Endothelial cell of umbilical vein (primary cell): ENCODE measurements at regions not wholly inside any gene's neighbourhood (a gene's known extent, or its start where the extent isn't known, plus 50 kb on each side); places are given as distances from the start of the nearest gene placed in this dataset.

Experiments used
- BruUV-seq: library from RNA; stranded (reverse); fragments of 400-500 nt; replicated peaks from 2 replicates; lab custom pipeline; 2021; lab: Mats Ljungman, UMichigan
- CTCF ChIA-PET: fragments of 300-600, 350-600 bp; sonication (Branson Sonifier 250); formaldehyde crosslinking; loops from one replicate; lab custom pipeline; 2021; ENCODE audit warnings: antibody characterized with exemption, inconsistent platforms; lab: Charles Lee
- POLR2A ChIA-PET: fragments of 300-600, 350-600 bp; sonication (Branson Sonifier 250); formaldehyde crosslinking; loops from one replicate; lab custom pipeline; 2021; ENCODE audit warnings: antibody characterized with exemption, inconsistent platforms; lab: Charles Lee
- DNase-seq: peaks from one replicate; pipeline ENCODE4 v3.0.0-alpha.2; 2011; ENCODE audit warnings: low read depth, low spot score
- FAIRE-seq: peaks from 2 replicates; lab custom pipeline; 2011; peaks lifted over from hg19 to GRCh38; lab: Jason Lieb, UNC
- H2AFZ ChIP-seq: 2 replicates; pipeline ENCODE4 v1.6.0; 2012; ENCODE audit warnings: low read depth, low read length, control low read depth, inconsistent platforms
- H3K27ac ChIP-seq: 2 replicates; pipeline ENCODE4 v1.5.1; 2011; ENCODE audit warnings: low read depth, mild to moderate bottlenecking, control low read depth, low read length, moderate library complexity; ENCODE audit not compliant: insufficient read depth
- H3K27me3 ChIP-seq, 2 experiments: 2 replicates each; pipeline versions ENCODE4 v1.6.0 to v1.6.1; 2011; ENCODE audit warnings: low read length in 2 of 2, mixed read lengths in 1 of 2; ENCODE audit not compliant: control insufficient read depth in 2 of 2, insufficient read depth in 2 of 2
- H3K36me3 ChIP-seq, 2 experiments: 2 replicates in 1 of 2; 3 replicates in 1 of 2; pipeline ENCODE4 v1.5.1; 2011; ENCODE audit warnings: low read length in 2 of 2, mild to moderate bottlenecking in 1 of 2, moderate library complexity in 1 of 2; ENCODE audit not compliant: control insufficient read depth in 2 of 2, insufficient read depth in 2 of 2; ENCODE audit errors: extremely low read depth in 1 of 2
- H3K4me1 ChIP-seq: 3 replicates; pipeline ENCODE4 v1.5.1; 2011; ENCODE audit warnings: mild to moderate bottlenecking, low read length; ENCODE audit not compliant: control insufficient read depth, insufficient read depth; ENCODE audit errors: extremely low read depth
- H3K4me2 ChIP-seq: 2 replicates; pipeline ENCODE4 v1.6.1; 2011; ENCODE audit warnings: low read length, control low read depth, mixed read lengths; ENCODE audit not compliant: insufficient read depth
- H3K4me3 ChIP-seq, 3 experiments: fragments of 200-600 bp in 1 of 3; sonication (generic), shearing (Covaris generic) in 1 of 3; replicated peaks in 1 of 3; 2 replicates each; pipeline ENCODE4 v1.5.1; 2011 to 2016; ENCODE audit warnings: control low read depth in 3 of 3, low read length in 3 of 3, mild to moderate bottlenecking in 2 of 3, inconsistent platforms in 1 of 3, low read depth in 1 of 3, moderate library complexity in 1 of 3; ENCODE audit not compliant: insufficient read depth in 1 of 3
- H3K79me2 ChIP-seq: 2 replicates; pipeline ENCODE4 v1.6.0; 2012; ENCODE audit warnings: low read length, inconsistent platforms; ENCODE audit not compliant: control insufficient read depth, insufficient read depth
- H3K9ac ChIP-seq: replicated peaks from 2 replicates; pipeline ENCODE3; 2011; ENCODE audit warnings: low read length, control low read depth; ENCODE audit not compliant: insufficient read depth; ENCODE audit errors: extremely low read depth
- H3K9me1 ChIP-seq: replicated peaks from 3 replicates; pipeline ENCODE4 v1.6.0; 2011; ENCODE audit warnings: mild to moderate bottlenecking, low read length; ENCODE audit not compliant: control insufficient read depth, insufficient read depth; ENCODE audit errors: extremely low read depth
- H3K9me3 ChIP-seq: replicated peaks from 2 replicates; pipeline ENCODE4 v1.5.1; 2012; ENCODE audit warnings: low read length, inconsistent platforms; ENCODE audit not compliant: control insufficient read depth, insufficient read depth
- H4K20me1 ChIP-seq: replicated peaks from 2 replicates; pipeline ENCODE3; 2011; ENCODE audit warnings: mild to moderate bottlenecking, low read length; ENCODE audit not compliant: control insufficient read depth, insufficient read depth; ENCODE audit errors: extremely low read depth
- EZH2 ChIP-seq: IDR thresholded peaks from 2 replicates; pipeline ENCODE4 v1.6.1; 2012; ENCODE audit warnings: borderline replicate concordance, low read depth, mild to moderate bottlenecking, moderate library complexity, low read length, inconsistent platforms; ENCODE audit not compliant: severe bottlenecking
- FOS ChIP-seq: IDR thresholded peaks from 2 replicates; pipeline ENCODE4 v1.6.1; 2011; ENCODE audit warnings: mild to moderate bottlenecking, low read length, moderate library complexity, borderline replicate concordance; ENCODE audit not compliant: insufficient read depth
- GATA2 ChIP-seq: IDR thresholded peaks from 2 replicates; pipeline ENCODE4 v1.7.0; 2011; ENCODE audit warnings: low read depth, mild to moderate bottlenecking, moderate library complexity, mixed read lengths, low read length; ENCODE audit not compliant: insufficient read length, insufficient read depth
- JUN ChIP-seq: IDR thresholded peaks from 2 replicates; pipeline ENCODE4 v1.6.1; 2011; ENCODE audit warnings: borderline replicate concordance, low read depth; ENCODE audit not compliant: insufficient read length, insufficient read depth
- MYC ChIP-seq: IDR thresholded peaks from one replicate; pipeline ENCODE4 v1.6.1; 2011; ENCODE audit warnings: mild to moderate bottlenecking, low read depth, low read length
- POLR2A ChIP-seq: IDR thresholded peaks from 2 replicates; pipeline ENCODE4 v1.6.1; 2012; ENCODE audit warnings: low read depth, mild to moderate bottlenecking, control low read depth, low read length
- POLR2AphosphoS5 ChIP-seq: IDR thresholded peaks from 2 replicates; pipeline ENCODE4 v1.6.1; 2012; ENCODE audit warnings: low read depth, mild to moderate bottlenecking, control low read depth, low read length, moderate library complexity; ENCODE audit not compliant: insufficient read depth
- dilution Hi-C: fragments of 300-500 bp; cut with MboI; formaldehyde crosslinking; loops from one replicate; pipeline ENCODE4 v1.15.0; 2019; ENCODE audit warnings: low sequenced_read_pairs; ENCODE audit not compliant: extremely low pct_ligation_motif_present
- intact Hi-C: fragments of 100-400 bp; cut with micrococcal nuclease; formaldehyde crosslinking; loops from one replicate; pipeline ENCODE4 v1.10.0; 2022
- TF ChIP-seq, protein P1 (sequence below): IDR thresholded peaks from 2 replicates; pipeline ENCODE4 v1.6.1; 2011; ENCODE audit not compliant: insufficient read depth, insufficient read length
- TF ChIP-seq, protein P2 (sequence below), 2 donors: IDR thresholded peaks; 1 replicate in 1 of 2; 2 replicates in 1 of 2; pipeline ENCODE4 v1.5.1; 2011; ENCODE audit warnings: low read length in 2 of 2, mild to moderate bottlenecking in 2 of 2, moderate library complexity in 2 of 2, control low read depth in 1 of 2, inconsistent platforms in 1 of 2, low read depth in 1 of 2; ENCODE audit not compliant: insufficient read depth in 1 of 2; ENCODE audit errors: extremely low read depth in 1 of 2

DNA sequence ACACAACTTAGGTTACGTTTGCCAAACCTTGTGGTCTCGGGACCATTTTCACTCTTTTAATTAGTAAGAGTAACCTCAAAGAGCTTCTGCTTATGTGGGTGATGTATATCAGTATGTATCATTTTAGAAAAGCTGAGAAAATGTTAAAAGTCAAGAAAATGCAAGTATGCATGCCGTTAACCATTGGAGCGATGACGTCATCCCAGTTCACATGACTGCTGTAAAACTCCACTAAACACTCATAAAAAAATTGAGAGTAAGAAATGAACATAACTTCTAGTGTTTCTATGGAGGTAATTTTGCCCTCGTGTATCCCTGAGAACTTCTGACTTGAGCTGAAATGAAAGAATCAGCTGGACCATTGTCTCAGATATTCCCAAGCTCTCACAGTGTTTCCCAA is 250.0 kb upstream of the CDH4 start:
- Histone ChIP-seq H3K27ac (no peak overlapping the region), H3K9me3 (peaks cover 17% of the 10 kb centered on the region), H3K36me3 (no peaks in the 10 kb centered on the region), H4K20me1 (no peaks in the 10 kb centered on the region), H3K4me1 (no peaks in the 10 kb centered on the region), H3K9ac (no peak overlapping the region), H3K4me3 (no peak overlapping the region), H3K4me2 (no peak overlapping the region), H3K79me2 (no peaks in the 10 kb centered on the region), H3K9me1 (no peaks in the 10 kb centered on the region), H2AFZ (no peak overlapping the region), H3K27me3 (no peaks in the 10 kb centered on the region)
- no peak for FAIRE-seq
- intact Hi-C loops: no loop called here
- no peak for DNase-seq
- CTCF ChIA-PET: no interaction called here
- no TSS peak for BruUV-seq
- dilution Hi-C loops: no loop called here
- TF ChIP-seq, protein P1, sequence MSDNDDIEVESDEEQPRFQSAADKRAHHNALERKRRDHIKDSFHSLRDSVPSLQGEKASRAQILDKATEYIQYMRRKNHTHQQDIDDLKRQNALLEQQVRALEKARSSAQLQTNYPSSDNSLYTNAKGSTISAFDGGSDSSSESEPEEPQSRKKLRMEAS: no peak
- no peak for TF ChIP-seq MYC
- no peak for TF ChIP-seq GATA2
- TF ChIP-seq EZH2: no peak
- no peak for TF ChIP-seq FOS
- TF ChIP-seq POLR2AphosphoS5: no peak
- TF ChIP-seq, protein P2, sequence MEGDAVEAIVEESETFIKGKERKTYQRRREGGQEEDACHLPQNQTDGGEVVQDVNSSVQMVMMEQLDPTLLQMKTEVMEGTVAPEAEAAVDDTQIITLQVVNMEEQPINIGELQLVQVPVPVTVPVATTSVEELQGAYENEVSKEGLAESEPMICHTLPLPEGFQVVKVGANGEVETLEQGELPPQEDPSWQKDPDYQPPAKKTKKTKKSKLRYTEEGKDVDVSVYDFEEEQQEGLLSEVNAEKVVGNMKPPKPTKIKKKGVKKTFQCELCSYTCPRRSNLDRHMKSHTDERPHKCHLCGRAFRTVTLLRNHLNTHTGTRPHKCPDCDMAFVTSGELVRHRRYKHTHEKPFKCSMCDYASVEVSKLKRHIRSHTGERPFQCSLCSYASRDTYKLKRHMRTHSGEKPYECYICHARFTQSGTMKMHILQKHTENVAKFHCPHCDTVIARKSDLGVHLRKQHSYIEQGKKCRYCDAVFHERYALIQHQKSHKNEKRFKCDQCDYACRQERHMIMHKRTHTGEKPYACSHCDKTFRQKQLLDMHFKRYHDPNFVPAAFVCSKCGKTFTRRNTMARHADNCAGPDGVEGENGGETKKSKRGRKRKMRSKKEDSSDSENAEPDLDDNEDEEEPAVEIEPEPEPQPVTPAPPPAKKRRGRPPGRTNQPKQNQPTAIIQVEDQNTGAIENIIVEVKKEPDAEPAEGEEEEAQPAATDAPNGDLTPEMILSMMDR (IDR thresholded peaks at IDR 0.05; ENCODE audit: extremely low read depth in 1 of 2, insufficient read depth in 1 of 2, low read depth in 1 of 2, low read length in 2 of 2): no peak
- TF ChIP-seq POLR2A: no peak
- TF ChIP-seq JUN: no peak
- POLR2A ChIA-PET: no interaction called here
